Heart left ventricle (tissue), 13 donors: ENCODE measurements at regions not wholly inside any gene's neighbourhood (a gene's known extent, or its start where the extent isn't known, plus 50 kb on each side); places are given as distances from the start of the nearest gene placed in this dataset.

ENCODE experiments used
- POLR2A ChIP-seq, 2 donors: fragments of 450-650 bp; IDR thresholded peaks; one replicate each; pipeline ENCODE4 v1.6.1; 2017; ENCODE audit warnings: antibody characterized with exemption in 2 of 2, mild to moderate bottlenecking in 2 of 2, moderate library complexity in 2 of 2
- TF ChIP-seq, protein P1 (sequence below), 12 donors: fragments of 200-600 bp; sonication (generic) in 4 of 12; IDR thresholded peaks; one replicate each; pipeline versions ENCODE4 v1.5.0 to v1.8.0; 2018 to 2022; ENCODE audit warnings: antibody characterized with exemption in 12 of 12, mild to moderate bottlenecking in 5 of 12
- donor health status: ischemic (EF 13 %, LVEDD 7.1; RV severe dilation, severe dysfunction).
- donor health status: DM: no; HTN: yes; CAD: no.
- donor health status: DM: no; HTN: no; CAD: no.
- donor health status: ischemic (EF 25% LVEDD 6.9; RV normal size, moderate dysfunction).
- donor health status: ischemic (EF 25% LVEDD 5.7; RV mildly dilated, moderate dysfunction).
- donor health status: ischemic (EF 35%, LVEDD 5.7; RV mildly dilated, moderate dysfunction).
- donor health status: nonischemic (EF 11% LVEDD 7.7; RV severe dilation, severe dysfunction).
- donor health status: DM: yes; HTN: yes; CAD: no.
- donor health status: PGD.
- donor health status: ischemic (EF 29% LVEDD 5.4; RV normal size, mild dysfunction).
- donor health status: nonischemic (EF 23%, LVEDD 6.1; RV moderate dilation, normal function).

DNA sequence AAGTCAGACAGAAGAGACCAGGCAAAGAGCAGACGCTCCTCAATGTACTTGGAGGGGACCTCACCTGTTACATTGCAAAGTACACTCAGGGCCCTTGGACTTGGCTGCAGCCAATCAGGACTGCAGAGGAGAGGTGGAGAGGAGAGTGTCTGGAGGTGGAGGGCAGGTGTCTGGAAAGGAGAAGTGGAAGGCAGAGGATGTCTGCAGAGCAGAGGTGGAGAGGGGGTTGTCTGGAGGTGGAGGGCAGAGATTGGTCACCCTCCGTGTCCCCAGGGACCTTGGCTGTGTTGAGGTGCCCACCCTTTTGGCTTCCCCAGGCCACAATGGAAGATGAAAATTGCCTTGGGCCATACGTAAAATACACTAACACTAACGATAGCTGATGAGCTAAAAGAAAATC, 241.3 kb upstream of the IRX2 start:
- TF ChIP-seq, protein P1, sequence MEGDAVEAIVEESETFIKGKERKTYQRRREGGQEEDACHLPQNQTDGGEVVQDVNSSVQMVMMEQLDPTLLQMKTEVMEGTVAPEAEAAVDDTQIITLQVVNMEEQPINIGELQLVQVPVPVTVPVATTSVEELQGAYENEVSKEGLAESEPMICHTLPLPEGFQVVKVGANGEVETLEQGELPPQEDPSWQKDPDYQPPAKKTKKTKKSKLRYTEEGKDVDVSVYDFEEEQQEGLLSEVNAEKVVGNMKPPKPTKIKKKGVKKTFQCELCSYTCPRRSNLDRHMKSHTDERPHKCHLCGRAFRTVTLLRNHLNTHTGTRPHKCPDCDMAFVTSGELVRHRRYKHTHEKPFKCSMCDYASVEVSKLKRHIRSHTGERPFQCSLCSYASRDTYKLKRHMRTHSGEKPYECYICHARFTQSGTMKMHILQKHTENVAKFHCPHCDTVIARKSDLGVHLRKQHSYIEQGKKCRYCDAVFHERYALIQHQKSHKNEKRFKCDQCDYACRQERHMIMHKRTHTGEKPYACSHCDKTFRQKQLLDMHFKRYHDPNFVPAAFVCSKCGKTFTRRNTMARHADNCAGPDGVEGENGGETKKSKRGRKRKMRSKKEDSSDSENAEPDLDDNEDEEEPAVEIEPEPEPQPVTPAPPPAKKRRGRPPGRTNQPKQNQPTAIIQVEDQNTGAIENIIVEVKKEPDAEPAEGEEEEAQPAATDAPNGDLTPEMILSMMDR (IDR thresholded peaks at IDR 0.05), result no peak
- TF ChIP-seq POLR2A (IDR thresholded peaks at IDR 0.05), result no peak
